ENCODE measurements at regions not wholly inside any gene's neighbourhood (a gene's known extent, or its start where the extent isn't known, plus 50 kb on each side); places are given as distances from the start of the nearest gene placed in this dataset.
"Not testable (repeated sequence)": the region's sequence is repeated elsewhere in the genome, so short reads cannot be mapped to it uniquely, and the experiment has no call there.

GRCh38 chr5:135094339-135095051 is 60.5 kb upstream of the PITX1 start:
- no peak for DNase-seq (ENCODE audit: low read depth in 3 of 3)

GRCh38 chr5:135093483-135093882 is 59.5 kb upstream of the PITX1 start:
- not testable (repeated sequence) for DNase-seq (ENCODE audit: low read depth in 3 of 3)

GRCh38 chr5:135092476-135092875 is 58.4 kb upstream of the PITX1 start:
- no peak for DNase-seq (ENCODE audit: low read depth in 3 of 3)

GRCh38 chr5:135091286-135091685 is 57.3 kb upstream of the PITX1 start:
- DNase-seq (ENCODE audit: low read depth in 3 of 3): no peak

- no peak for DNase-seq (ENCODE audit: low read depth in 3 of 3)
Observed at GRCh38 chr5:135089912-135090311, 55.9 kb upstream of the PITX1 start.

GRCh38 chr5:135088911-135089310 is 54.9 kb upstream of the PITX1 start:
- DNase-seq (ENCODE audit: low read depth in 3 of 3): no peak

- no peak for DNase-seq (ENCODE audit: low read depth in 3 of 3)
Observed at GRCh38 chr5:135087950-135088349, 53.9 kb upstream of the PITX1 start.

GRCh38 chr5:135085936-135086725 is 52.1 kb upstream of the PITX1 start:
- no peak for DNase-seq (ENCODE audit: low read depth in 3 of 3)

GRCh38 chr5:135085133-135085935 is 51.3 kb upstream of the PITX1 start:
- no peak for DNase-seq (ENCODE audit: low read depth in 3 of 3)

Measured in stimulated activated CD4-positive, alpha-beta T cell treated with anti-CD3 and anti-CD28 coated beads, TNF-alpha, amount 100 ng/mL, for 48 hours (primary cell).